ELR (cell line): ENCODE measurements at regions not wholly inside any gene's neighbourhood (a gene's known extent, or its start where the extent isn't known, plus 50 kb on each side); places are given as distances from the start of the nearest gene placed in this dataset.

ENCODE experiments used
- DNase-seq: peaks from one replicate; pipeline ENCODE4 v3.0.0-alpha.2; 2015; ENCODE audit warnings: low read depth

DNA sequence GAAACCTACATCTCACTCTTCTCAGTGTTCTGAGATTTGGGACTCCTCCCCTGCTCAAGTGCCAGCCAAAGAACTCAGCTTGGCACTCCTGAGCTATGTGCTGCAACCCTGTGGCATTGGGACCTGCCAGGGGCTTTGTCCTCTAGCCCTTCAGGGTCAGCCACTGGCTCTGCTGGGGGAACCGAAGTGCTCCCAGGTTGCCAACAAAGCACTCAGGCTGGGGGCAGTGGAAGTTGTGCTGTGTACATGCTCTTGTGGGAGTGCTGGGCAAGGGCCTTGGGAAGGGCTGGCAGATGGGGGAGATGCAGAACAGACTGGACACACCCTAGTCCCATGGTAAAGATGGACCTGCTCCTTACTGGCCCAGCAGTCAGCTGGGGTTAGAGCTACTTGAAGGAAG is 498.6 kb downstream of the CAAP1 start:
- no peak for DNase-seq

DNA sequence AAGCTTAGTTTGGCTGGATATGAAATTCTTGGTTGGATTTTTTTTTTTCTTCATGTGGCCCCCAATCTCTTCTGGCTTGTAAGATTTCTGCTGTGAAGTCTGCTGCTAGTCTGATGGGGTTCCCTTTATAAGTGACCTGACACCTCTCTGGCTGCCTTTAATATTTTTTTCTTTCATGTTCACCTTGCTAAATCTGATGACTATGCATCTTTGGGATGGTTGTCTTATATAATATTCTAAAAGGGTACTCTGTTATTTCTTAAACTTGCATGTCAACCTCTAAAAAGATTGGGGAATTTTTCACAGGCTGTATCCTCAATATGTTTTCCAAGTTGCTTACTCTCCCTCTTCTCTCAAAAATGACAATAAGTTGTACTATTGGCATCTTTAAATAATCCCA is 500.0 kb downstream of the CAAP1 start:
- no peak for DNase-seq

DNA sequence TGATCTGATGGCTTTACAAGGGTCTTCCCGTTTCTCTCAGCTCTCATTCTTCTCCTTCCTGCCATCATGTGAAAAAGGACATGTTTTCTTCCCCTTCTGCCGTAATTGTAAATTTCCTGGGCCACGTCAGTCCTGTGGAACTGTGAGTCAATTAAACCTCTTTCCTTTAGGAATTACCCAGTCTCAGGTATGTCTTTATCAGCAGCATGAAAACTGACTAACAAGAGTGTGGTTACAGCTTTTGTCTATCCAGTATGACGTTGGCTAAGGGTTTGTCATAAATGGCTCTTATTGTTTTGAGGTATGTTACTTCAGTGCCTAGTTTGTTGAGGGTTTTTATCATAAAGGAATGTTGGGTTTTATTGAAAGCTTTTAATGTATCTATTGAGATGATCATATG is 501.6 kb downstream of the CAAP1 start:
- DNase-seq, result peak; percentile 14

DNA sequence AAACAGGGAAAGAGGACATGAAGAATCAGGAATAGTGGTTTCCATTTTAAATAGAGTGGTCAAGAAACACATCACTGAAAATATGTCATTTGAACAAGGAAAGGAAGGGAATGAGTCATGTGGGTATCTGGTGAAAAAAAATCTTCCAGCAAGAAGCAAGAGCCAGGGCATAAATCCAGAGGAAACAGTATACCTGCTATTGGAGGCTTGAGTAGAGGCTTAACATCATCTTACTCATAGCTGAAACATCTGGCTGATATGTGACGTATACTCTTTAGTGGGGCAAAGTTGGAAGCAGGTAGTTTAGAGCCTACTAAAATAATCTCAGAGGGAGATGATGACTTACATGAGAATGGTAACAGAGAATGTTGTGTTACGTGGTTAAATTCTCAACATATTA is 517.2 kb downstream of the CAAP1 start:
- peak; percentile 55 for DNase-seq

DNA sequence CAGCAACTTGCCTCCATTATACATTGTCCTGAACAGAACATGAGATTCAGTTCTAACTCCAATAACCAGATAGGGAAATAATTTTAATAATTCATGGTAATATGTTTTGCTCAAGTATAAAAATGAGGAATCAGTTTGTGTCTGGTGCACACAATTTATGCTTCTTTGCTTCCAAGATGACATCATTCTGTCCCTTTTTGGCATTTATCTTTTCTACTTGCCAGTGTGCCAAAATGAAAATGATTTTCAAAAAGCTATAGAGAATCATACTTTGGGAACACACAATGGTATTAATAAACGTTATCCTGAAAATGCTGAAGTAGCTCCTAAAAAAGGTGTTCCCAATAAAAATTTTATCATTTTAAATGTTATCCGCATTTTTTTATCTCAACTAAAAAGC is 519.0 kb downstream of the CAAP1 start:
- no peak for DNase-seq

DNA sequence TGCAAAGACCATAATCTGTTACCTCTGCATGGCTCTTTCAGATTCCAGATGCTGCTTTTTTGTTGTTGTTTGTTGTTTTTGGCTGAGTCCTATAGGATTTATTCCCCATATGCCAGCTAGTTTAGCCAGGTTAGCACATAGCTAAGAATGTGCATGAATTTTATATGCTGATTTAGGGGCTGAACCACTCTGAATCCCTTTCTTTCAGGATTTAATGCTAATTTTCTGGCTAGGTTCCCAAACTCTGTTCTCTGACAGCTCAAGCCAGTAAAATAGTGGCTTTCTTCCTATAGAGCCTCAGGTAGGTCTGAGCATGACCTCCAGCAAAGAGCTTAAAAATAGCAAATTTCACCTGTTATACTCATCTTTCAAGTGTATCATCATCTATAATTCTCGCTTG is 521.4 kb downstream of the CAAP1 start:
- no peak for DNase-seq

DNA sequence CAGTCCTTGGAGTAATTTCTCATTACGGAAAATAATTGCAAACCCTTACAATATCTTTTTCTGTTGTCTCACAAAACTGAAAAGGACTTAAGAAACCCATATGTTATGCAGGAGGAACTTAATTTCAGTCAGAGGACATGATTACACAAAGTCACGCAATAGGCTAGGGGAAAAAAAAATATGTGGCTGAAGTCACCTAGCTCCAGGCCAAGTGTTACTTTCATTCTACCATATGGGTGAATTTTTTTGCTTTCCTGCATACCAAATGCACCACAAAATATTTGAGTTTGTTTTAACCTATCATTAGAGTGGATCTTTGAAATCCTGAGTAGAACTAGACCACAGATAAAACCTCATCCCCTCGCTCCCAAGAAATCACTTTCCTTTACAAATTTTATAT is 523.5 kb downstream of the CAAP1 start:
- DNase-seq, result peak; percentile 22

DNA sequence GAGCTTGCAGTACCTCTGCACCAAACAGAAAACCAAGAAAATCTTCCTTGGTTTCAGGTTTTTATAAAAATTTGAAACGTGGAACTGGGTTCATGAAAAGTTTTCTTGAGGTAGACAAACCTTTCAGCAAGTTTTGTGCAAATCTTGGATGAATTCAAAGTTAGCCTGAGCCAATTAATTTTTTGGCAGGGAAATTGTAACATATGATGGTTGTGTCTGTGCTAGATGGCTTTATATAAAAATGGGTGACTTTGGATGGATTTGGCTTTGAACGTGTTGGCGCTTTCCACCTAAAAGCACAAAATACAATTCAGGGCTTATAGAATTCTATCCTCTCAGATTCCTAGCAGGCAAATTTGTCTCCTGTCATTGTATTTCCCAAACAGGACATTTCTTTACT is 524.4 kb downstream of the CAAP1 start:
- no peak for DNase-seq

DNA sequence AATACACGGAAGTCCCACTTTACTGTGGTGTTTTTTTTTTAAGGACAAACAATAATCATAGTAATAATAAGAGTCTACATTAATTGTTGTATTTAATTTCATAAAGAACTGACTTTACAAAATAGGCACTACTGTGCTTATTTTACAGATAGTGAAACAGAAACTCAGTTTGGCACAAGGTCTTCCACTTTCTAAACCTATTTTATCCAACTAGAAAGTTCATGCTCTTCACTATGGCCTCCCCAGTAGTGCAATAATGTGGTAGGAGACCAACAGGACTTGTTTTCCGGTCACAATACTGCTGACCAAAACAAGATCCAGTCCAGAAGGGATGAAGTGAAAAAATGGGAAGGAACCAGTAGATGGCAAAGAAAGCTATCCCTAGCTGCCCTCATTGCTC is 531.6 kb downstream of the CAAP1 start:
- no peak for DNase-seq

DNA sequence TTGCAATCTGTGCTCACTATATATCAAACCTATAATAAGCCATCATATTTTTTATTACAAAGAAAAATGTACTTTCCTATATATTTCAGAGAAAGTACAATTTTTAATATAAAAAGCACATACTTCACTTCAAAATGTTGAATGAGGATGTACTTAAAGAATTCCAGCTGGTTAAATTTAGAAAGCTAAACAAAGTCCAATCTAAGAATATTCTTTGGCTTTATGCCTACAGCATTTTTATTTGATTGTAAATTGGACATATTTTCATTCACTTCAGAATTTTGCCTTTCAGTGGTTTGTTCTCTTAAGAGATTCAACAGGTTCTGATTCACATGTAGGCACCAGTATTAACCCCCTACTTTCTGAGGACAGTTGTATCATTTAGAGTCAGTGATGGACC is 533.8 kb downstream of the CAAP1 start:
- DNase-seq, result no peak

DNA sequence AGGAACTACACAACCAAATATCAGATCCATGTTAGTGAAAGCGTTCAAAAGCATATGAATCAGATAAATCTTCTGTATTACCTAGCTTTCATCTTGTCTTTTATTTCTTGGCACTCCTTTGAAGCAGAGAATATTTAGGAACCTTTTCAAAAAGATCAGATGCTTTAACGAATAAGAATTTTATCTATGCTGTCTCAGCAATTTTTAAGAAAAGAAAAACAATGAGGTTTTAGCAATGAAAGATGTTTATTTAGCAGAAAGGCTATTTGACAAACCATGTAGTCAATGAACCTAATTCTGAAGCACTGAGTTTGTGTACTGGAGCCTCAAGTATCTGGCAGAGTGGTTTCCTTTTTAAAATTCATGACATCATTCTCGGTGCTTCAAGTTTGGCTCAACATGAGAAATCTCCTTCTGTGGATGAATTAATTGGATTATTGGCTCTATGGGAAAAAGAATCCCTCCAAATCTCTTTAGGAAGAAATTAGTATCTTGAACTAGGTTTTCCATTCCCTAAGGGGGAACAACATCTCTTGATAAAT is 534.7 kb downstream of the CAAP1 start:
- DNase-seq, result no peak

DNA sequence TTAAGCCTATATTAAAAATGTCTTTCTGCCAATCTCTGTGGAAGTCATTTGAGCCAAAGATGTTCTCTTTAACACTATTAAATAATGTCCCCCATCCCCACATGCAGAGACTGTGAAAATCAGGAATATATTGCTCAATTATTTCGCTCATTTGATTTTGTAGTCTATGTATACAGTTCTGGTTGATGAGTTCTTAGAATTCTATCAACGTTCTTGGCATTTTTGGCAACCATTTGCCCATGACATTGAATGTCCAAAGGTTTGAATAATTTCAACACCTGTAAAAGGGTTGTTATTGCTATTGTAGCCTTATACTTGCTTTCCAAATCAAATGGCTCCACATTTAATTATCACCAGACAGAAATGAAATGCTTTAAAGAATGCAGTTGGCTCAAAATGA is 536.1 kb downstream of the CAAP1 start:
- DNase-seq, result no peak

DNA sequence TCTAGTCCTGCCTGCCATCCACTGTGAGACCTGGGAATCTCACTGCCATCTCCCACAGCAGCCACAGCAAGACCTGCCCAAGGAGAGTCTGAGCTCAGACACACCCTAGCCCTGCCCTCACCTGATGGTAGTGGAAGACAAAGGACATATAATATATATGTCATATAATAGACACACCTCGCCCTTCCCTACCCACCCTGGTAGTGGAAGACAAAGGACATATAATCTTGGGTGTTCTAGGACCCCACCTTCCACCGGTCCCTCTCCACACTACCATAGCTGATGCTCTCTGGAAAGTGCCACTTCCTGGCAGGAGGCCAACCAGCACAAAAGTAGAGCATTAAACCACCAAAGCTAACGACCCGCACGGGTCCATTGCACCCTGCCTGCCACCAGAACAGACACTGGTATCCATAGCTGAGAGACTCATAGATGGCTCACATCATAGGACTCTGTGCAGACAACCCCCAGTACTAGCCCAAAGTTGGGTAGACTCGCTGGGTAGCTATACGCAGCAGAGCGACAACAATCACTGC is 545.6 kb downstream of the CAAP1 start:
- no peak for DNase-seq

DNA sequence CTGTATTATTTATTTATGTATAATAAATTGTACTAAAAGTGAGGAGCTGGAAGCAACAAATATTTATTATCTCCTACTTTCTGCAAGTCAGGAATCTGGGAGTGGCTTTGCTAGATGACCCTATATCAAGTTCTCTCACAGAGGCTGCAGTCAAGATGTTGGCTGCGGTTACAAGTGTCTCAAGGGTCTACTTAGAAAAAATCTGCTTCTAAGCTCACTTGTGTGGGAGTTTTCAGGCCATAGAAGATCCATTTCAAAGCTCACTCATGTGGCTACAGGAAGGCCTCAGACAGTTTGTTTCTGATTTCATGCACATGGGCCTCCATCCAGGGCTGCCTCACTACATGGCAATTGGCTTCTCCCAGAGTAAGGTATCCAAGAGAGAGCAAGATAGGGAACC is 551.1 kb downstream of the CAAP1 start:
- DNase-seq, result no peak

DNA sequence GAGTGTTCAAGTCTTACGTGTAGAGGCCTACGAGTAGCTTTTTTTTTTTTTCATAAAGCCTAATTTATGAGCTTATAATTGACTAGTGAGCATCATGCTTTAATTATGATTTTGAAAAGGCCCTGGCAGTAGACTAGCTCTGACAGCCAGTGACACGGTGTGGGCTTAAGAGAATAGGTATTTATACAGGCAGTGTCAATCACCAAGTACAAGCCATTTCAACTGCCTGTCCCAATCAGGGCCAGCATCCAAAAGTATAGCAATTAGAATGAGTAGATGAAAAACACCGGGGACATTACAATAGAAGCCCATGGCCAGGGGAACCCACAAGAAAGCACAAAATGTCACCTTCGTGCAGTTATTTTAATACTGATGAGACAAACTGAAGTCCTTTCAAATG is 552.8 kb downstream of the CAAP1 start:
- no peak for DNase-seq

DNA sequence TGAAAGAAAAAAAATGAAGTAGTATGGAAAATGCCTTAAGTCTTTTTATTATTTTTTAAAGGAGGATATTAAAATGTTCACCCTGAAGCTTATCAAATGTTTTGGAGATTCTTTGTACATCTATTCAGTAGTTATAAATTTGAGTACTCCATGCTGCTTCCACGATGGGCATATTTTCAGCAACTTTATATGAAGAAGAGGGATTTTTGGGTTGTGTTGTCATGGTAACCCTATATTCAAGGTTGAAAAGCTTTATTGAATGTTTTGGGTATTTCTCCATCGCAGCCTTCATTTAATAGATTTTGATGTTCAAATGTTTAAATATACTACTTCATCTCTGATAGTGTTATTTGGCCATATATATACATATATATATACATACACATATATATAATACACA is 557.5 kb downstream of the CAAP1 start:
- no peak for DNase-seq

DNA sequence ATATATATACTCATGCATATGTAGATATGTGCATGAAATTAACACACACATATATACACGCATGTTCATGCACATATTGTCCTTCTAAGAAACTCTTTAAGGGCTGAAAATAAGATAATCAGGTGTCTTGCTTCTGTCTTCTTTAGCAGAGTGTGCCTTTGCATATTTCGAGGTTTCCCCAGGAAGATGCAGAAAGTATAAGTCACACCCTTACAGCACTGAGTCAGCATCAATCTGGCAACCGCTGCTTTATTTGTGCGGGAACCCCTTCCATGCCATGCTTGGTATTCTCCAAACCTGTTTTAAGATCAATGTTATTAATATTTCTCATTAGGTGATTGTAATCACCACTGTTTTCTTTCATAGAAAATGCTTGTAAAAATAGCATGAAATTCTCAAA is 557.9 kb downstream of the CAAP1 start:
- no peak for DNase-seq

DNA sequence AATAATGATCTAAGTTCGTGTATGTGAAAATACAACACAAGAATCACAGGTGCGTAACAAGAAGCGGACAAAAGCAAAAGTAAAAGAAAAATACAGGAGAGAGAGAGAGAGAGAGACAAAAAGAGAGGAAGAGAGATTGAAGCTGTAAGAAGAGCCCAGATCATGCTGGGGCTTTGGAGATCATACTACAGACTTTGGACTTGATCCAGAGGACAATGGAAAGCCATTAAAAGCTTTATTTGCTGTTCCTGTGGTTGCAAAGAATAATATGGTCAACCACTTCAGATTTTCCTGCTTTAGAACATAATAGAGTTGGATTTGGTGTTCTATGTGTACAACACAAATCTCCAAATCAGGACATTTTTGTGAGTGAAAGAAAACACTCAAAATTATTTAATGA is 561.4 kb downstream of the CAAP1 start:
- DNase-seq, result no peak

DNA sequence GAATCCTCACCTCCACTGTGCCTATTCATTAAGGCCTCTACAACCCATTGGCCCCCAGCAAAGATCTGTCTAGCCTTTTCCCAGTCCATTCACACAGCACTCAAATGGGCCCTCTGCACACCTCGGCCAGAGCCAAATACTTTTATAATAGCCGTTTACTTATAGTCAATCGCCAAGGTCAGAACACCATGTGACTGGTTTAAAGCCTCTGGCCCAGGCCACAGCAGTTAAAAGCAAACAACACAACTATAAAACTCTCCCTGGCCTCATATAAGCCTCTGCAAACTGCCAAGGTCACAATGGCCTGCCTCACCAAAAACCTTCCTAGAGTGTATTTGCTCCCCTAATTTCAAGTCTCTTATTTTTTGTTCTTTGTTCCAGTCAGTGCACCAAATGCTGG is 562.6 kb downstream of the CAAP1 start:
- DNase-seq, result no peak

DNA sequence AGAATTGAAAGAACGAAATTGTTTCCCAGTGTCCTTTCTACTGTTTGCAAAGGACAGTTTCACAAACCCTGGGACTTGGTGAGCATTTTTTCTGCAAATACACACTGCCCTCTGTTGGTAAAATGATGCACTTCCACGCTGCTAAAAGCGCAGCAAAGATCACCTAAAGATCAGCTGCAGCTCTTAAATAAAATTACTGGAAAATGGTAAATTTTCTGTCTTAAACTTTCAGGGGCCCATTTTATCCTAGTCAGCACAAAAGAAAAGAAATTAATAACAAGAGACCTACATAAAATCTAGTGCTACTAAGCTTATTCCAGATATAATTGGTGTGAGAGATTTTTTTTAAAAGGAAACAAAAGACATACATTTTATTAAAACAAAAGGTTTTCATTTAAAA is 566.0 kb downstream of the CAAP1 start:
- peak; percentile 55 for DNase-seq

DNA sequence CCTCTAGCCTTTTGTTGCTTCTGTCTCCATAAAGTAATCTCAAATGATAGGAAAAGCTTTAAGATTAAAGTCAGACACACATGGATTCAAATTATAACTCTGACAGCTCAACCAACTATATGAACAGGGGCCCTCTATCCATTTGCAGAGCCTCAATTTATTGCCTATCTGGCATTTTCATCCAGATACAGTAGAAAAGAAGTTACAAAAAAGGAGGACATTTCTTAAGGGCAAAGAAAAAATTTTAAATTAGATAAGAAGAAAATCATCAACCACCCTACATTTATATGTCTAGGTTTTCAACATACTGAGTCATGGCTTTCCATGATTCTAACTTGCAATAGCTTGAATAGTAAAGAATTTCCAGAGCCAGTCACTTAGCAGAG is 567.2 kb downstream of the CAAP1 start:
- no peak for DNase-seq

DNA sequence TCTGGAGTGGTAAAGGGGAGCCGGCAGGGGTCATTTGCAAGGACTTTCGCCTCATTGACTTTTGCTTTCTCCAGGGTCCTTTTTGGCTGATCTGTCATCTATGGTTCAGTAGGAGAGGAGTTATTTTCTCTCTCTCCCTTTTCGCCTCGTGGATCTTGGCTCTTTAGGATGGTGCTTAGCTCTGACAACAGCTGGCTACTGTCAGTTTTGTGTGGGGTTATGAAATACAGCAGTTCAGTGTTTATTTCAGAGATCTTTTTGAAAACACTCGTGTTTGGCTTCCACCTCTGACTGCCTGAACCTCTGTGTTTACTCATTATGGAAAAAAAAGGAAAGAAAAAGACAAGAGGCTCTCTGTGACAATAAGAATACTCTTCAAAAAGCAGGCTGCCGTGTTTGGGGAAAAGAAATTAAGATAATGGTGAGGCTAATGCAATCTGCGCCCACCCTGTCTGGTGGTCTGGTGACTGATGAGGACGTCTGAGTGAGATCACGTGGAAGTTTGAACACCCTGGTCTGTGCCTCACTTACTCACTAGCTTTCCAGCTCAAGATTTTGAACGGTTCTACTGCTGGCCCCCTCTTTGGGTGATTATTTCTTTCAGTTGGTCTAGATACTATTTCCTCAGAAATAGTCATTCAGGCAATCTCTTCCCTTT is 567.7 kb downstream of the CAAP1 start:
- DNase-seq, result no peak

DNA sequence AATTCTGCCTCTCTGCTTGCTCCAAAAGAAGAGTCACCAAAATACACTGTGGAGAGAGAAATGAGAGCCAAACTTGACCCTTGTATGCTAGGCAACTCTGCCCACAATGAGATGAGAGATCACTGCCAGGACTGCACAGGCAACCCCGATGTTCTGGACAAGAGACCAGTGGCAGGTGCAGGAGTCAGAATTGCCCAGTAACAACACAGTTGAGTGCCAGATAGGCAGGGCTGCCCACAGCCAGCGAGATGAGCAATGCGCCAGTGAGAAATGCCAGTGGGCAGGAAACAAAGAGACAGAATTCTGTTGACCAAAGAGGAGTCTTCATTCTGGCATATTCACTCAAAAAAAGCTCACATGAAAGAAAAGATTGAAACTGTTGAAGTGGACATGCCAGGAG is 570.7 kb downstream of the CAAP1 start:
- no peak for DNase-seq

DNA sequence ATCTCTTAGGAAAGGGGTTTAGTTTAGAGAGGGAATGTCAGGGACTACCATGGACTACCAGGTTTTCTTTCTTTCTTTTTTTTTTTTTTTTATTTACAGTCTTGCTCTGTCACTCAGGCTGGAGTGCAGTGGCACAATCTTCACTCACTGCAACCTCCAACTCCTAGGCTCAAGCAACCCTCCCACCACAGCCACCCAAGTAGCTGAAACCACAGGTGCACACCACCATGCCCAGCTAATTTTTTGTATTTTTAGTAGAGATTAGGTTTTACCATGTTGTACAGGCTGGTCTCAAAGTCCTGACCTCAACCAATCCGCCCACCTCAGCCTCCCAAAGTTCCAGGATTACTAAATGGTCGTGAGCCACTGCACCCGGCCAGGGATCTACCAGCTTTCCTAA is 572.7 kb downstream of the CAAP1 start:
- no peak for DNase-seq
